ENCODE measurements at regions not wholly inside any gene's neighbourhood (a gene's known extent, or its start where the extent isn't known, plus 50 kb on each side); places are given as distances from the start of the nearest gene placed in this dataset.

DNA sequence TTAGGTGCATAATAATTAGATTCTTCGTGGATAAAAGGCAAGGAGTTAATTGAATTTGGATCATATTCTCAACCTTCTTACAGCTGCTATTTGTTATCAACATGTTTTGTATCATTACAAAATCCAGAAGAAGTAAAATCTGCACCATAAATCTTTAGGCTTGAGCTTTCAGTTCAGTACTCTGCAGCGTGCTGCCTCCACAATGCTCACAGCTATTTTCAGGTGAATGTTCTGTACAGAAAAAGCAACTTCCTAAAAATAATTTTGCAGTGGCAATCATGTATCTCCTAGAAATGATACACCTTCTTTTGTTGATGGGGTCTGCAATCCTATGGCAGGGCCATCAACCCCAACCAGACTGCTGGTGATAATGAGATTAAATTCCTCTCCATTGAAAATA, 220.9 kb upstream of the CTNNB1 start:
- no peak for DNase-seq (ENCODE audit: low spot score)
- TF ChIP-seq CTCF (IDR thresholded peaks at IDR 0.05; ENCODE audit: extremely low read depth, missing control alignments), result no peak

DNA sequence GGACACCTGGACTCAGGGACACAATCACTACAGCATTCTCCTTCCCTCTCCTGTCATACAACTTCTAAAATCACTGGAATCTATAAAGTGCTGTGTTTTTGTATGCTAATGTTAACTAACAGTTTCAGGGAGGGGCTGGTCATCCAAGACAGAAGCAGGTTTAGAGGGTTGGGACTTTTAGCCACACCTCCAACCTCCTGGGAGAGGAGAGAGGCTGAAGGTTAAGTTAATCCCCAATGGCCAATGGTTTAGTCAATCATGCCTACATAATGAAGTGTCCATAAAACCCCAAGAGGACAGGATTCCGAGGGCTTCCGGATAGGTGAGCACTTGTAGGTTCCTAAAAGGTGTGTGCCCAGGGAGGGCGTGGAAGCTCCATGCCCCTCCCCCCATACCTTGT, 219.3 kb upstream of the CTNNB1 start:
- TF ChIP-seq CTCF (IDR thresholded peaks at IDR 0.05; ENCODE audit: extremely low read depth, missing control alignments), result no peak
- no peak for DNase-seq (ENCODE audit: low spot score)

GRCh38 chr3:40980467-40980866, 218.8 kb upstream of the CTNNB1 start:
- no peak for TF ChIP-seq CTCF (IDR thresholded peaks at IDR 0.05; ENCODE audit: extremely low read depth, missing control alignments)
- no peak for DNase-seq (ENCODE audit: low spot score)

DNA sequence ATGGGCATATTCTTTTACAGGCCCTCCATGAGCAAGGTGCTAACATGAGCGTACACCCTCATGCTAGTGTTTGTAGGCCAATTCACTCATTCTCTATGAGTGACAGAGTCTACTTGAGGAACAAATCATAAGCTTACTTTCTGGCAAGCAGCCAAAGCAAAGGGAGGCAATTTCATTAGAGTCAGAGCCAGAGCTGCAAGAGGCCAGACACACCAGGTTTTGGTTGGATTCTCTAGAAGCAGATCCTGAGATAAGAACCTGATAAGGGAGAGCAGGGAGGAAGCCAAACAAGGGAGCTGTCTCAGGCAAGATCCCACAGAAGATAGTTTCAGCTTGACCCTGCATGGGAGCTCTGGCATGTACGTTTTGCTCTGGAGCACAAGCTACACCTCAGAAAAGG, 214.1 kb upstream of the CTNNB1 start:
- TF ChIP-seq CTCF (IDR thresholded peaks at IDR 0.05; ENCODE audit: extremely low read depth, missing control alignments), result no peak
- no peak for DNase-seq (ENCODE audit: low spot score)

- DNase-seq (ENCODE audit: low spot score), result no peak
- TF ChIP-seq CTCF (IDR thresholded peaks at IDR 0.05; ENCODE audit: extremely low read depth, missing control alignments), result no peak
These were observed 210.8 kb upstream of the CTNNB1 start for GRCh38 chr3:40988468-40988867.

GRCh38 chr3:40989141-40990061, 209.9 kb upstream of the CTNNB1 start:
- no peak for DNase-seq (ENCODE audit: low spot score)
- no peak for TF ChIP-seq CTCF (IDR thresholded peaks at IDR 0.05; ENCODE audit: extremely low read depth, missing control alignments)

DNA sequence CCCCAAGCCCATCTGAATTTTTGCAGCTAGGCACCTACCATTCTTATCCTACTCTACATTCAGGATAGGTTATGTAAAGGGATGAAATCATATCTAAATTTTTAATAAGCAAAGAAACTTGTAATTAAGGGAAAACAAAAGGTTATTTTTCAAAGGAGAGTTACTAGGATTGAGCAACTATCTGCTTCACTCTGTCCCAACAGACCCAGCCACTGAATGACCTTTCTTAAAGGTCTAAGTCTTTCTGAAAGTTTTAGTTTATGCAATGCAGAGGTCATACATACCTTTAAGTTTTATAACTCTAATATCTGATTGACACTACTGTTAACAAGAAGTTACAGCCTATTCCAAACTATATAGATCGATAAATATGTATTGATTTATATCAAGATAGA, 209.2 kb upstream of the CTNNB1 start:
- no peak for TF ChIP-seq CTCF (IDR thresholded peaks at IDR 0.05; ENCODE audit: extremely low read depth, missing control alignments)

More for the DNA sequence above, 209.2 kb upstream of the CTNNB1 start:
- no peak for DNase-seq (ENCODE audit: low spot score)
